ENCODE measurements at regions not wholly inside any gene's neighbourhood (a gene's known extent, or its start where the extent isn't known, plus 50 kb on each side); places are given as distances from the start of the nearest gene placed in this dataset.
"Not testable (repeated sequence)": the region's sequence is repeated elsewhere in the genome, so short reads cannot be mapped to it uniquely, and the experiment has no call there.

DNA sequence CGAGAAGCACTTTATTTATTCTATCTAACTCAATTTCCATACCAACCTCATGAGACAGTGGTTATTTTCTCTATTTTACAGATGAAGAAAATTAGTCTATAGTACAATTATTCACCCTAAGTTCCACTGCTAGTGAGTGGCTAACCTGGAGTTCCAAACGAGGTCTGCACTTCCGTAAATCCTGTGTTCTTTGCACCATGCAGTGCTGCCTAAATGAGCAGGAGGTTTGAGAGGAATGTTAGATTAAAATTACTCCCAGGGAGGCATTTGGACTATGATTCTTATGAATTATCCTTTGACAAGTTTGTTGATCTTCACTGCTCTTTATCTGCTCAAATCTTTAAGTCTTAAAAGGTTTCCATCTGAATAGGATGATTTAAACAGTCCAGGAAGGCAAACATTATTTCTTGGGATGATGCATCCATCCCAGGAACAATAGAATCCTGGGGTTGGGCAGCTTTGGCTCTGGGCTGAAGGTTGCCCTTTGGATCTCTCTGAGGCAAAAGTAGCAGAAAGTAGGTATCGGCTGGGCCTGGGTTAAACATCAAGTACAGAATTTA, 400.8 kb downstream of the REEP3 start:
- DNase-seq (ENCODE audit: low spot score) = no peak

- DNase-seq (ENCODE audit: low spot score) = no peak
These were observed 401.5 kb downstream of the REEP3 start for GRCh38 chr10:63922468-63923284.

- no peak for DNase-seq (ENCODE audit: low spot score)
These were observed 408.7 kb downstream of the REEP3 start for GRCh38 chr10:63929831-63930467.

DNA sequence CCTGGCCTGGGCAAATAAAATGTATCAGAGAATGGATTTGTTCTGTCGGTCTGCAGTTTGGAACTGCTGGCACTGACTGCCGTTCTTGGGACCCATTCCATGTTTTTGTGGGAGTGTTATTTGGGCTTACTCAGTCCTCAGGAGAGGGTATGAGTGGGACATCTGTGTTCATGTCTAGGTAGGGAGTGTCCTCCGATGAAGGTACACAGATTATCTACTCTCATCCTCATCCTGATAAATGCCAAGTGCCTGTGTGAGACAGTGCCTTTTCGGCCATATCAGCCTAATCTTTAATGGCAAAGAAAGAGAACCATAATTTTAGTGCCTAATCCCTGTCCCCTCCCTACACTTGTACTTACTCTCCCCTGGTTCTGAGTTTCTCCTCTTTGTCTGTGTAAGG, 409.4 kb downstream of the REEP3 start:
- no peak for DNase-seq (ENCODE audit: low spot score)

GRCh38 chr10:63935705-63936104, 414.5 kb downstream of the REEP3 start:
- DNase-seq (ENCODE audit: low spot score) = no peak

DNA sequence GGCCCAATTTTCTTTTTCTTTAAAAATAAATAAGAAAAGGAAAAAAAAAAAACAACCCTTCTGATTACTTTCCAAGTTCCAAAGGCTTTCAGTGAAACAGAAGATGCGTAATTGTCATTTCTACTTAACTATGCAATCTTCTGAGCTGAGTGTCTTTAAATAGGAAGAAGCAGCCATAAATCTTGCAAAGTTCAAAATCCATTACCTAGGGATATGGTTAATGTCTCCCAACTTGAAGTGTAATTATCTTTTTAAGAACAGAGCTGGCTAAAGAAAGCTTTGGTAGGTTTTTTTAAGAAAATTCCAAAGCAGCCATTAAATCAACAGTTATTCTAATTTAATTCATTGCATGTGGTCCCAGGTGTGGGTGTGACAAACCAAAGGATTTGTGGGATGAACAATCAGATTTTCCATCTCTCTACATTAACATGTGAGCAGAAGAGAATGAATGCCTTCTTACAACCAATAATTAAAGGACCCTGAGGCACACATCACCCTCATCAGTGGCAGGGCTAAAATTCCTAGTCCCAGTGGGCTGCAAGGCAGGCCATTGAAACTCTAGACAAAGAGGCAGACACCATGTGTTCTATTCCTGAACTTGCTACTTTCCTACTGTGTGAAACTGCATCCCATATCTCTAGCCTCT, 419.2 kb downstream of the REEP3 start:
- DNase-seq (ENCODE audit: low spot score) = no peak

- no peak for DNase-seq (ENCODE audit: low spot score)
These were observed 443.2 kb downstream of the REEP3 start for GRCh38 chr10:63964406-63964805.

GRCh38 chr10:63965846-63966245, 444.6 kb downstream of the REEP3 start:
- no peak for DNase-seq (ENCODE audit: low spot score)

GRCh38 chr10:63972949-63973827, 452.0 kb downstream of the REEP3 start:
- DNase-seq (ENCODE audit: low spot score) = no peak

- DNase-seq (ENCODE audit: low spot score) = peak; percentile 40
These were observed 455.3 kb downstream of the REEP3 start for GRCh38 chr10:63976538-63976937.

- peak; percentile 53 for DNase-seq (ENCODE audit: low spot score)
These were observed 456.2 kb downstream of the REEP3 start for GRCh38 chr10:63977329-63977923.

DNA sequence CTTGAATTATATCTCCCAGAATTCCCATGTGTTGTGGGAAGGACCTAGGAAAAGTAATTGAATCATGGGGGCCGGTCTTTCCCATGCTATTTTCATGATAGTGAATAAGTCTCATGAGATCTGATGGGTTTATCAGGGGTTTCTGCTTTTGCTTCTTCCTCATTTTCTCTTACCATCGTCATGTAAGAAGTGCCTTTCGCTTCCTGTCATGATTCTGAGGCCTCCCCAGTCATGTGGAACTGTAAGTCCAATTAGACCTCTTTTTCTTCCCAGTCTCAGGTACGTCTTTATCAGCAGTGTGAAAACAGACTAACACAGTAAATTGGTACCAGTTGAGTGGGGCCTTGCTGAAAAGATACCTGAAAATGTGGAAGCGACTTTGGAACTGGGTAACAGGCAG, 459.7 kb downstream of the REEP3 start:
- DNase-seq (ENCODE audit: low spot score) = not testable (repeated sequence)

DNA sequence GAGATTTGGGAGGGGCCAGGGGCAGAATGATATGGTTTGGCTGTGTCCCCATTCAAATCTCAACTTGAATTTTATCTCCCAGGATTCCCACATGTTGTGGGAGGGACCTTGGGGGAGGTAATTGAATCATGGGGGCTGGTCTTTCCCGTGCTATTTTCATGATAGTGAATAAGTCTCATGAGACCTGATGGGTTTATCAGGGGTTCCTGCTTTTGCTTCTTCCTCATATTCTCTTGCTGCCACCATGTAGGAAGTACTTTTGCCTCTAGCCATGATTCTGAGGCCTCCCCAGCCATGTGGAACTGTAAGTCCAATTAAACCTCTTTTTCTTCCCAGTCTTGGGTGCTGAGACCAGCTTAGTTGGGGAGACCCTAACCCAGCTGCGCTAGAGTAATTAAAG, 462.9 kb downstream of the REEP3 start:
- DNase-seq (ENCODE audit: low spot score) = not testable (repeated sequence)

DNA sequence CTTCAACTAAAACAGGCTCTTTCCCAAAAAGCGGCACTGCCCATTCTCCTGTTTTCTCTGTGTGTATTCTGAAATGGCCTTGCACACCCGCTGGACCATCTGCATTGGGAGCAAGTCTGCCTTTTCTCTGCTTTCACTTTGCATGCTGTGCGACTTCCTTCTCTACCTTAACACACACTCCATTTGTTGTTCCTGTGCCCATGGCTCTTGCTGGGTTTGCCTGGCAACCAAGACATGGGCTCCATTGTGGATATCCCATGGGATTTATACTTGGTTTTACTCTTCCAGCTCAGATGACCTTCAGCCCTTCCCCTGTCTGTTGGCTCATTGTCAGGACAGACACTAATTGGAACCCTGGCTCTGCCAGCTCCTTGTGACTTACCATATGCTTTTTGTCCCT, 465.3 kb downstream of the REEP3 start:
- DNase-seq (ENCODE audit: low spot score) = no peak

GRCh38 chr10:63987212-63987611, 466.0 kb downstream of the REEP3 start:
- DNase-seq (ENCODE audit: low spot score) = no peak

DNA sequence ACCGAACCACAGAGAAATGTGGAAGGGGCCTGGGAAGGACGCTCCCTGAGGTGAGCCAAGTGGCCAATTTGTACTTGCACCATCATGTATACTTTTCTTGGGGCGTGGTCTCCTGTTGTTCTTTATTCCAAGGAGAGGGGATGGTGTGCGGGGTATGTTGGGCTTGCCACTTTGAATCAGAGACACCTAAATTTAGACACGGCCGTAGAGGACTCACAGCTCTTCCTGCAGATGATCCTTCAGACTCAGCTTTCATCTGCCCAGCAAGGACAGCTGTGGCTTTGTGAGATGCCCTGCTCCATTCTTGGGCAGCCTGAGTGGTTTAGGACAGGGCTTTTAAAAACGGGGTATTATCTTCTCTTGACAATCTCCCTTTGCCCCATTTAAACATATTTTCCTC, 473.2 kb downstream of the REEP3 start:
- DNase-seq (ENCODE audit: low spot score) = no peak

GRCh38 chr10:64007157-64007556, 486.0 kb downstream of the REEP3 start:
- no peak for DNase-seq (ENCODE audit: low spot score)

GRCh38 chr10:64010711-64011110, 489.5 kb downstream of the REEP3 start:
- no peak for DNase-seq (ENCODE audit: low spot score)

- no peak for DNase-seq (ENCODE audit: low spot score)
These were observed 490.9 kb downstream of the REEP3 start for GRCh38 chr10:64011912-64012714.

DNA sequence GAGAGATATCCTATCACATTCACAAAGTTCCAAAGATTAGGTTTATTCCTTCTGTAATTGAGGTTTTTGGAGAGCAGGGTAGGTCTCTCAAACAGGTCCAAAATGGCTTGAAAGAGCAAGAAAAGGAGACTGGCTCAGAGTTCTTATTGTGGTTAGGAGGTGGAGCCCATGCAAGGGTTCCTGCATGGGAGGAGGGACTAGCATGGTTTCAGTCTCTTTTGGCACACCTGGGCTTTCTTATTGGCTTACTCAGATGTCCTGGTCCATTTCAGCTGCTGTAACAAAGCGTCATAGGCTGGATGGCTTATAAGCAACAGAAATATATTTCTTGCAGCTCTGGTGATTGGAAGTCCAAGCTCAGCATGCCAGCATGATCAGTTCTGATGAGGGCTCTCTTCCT, 493.1 kb downstream of the REEP3 start:
- no peak for DNase-seq (ENCODE audit: low spot score)

All from Ammon's horn (tissue), 1 donor.